ENCODE measurements at regions not wholly inside any gene's neighbourhood (a gene's known extent, or its start where the extent isn't known, plus 50 kb on each side); places are given as distances from the start of the nearest gene placed in this dataset.
A peak's percentile ranks its signal among the peaks of the same experiment; 100 is the strongest.

GRCh38 chr3:106589311-106589942, 720.6 kb upstream of the CBLB start:
- Mint-ChIP-seq H3K4me1 (peaks cover 0 to 8% (median 8%) of the 10 kb centered on the region in 3 donors), H3K27me3 (no peaks in the 10 kb centered on the region), H3K4me3 (no peak overlapping the region), H3K36me3 (no peaks in the 10 kb centered on the region), H3K9me3 (peaks cover 0 to 10% (median 3%) of the 10 kb centered on the region in 3 donors), H3K27ac (no peak overlapping the region)

- H3K36me3 Mint-ChIP-seq: no peaks in the 10 kb centered on the region
- peaks cover 0 to 10% (median 3%) of the 10 kb centered on the region in 3 donors for H3K9me3 Mint-ChIP-seq
- no peaks in the 10 kb centered on the region for H3K27me3 Mint-ChIP-seq
- H3K4me3 Mint-ChIP-seq: no peak overlapping the region
- H3K27ac Mint-ChIP-seq: no peak overlapping the region
- peaks cover 0 to 8% (median 8%) of the 10 kb centered on the region in 3 donors for H3K4me1 Mint-ChIP-seq
Measured at GRCh38 chr3:106590216-106590615, 721.4 kb upstream of the CBLB start.

- H3K9me3 Mint-ChIP-seq: peaks cover 0 to 15% (median 3%) of the 10 kb centered on the region in 3 donors
- no peaks in the 10 kb centered on the region for H3K36me3 Mint-ChIP-seq
- H3K27me3 Mint-ChIP-seq: no peaks in the 10 kb centered on the region
- H3K27ac Mint-ChIP-seq: peak overlapping the region in 1 of 3 donors; percentile 39
- H3K4me1 Mint-ChIP-seq: peaks cover 0 to 8% (median 8%) of the 10 kb centered on the region in 3 donors
- no peak overlapping the region for H3K4me3 Mint-ChIP-seq
Measured at GRCh38 chr3:106593381-106593780, 724.6 kb upstream of the CBLB start.

GRCh38 chr3:106609666-106610301, 741.0 kb upstream of the CBLB start:
- Mint-ChIP-seq H3K27me3 (no peaks in the 10 kb centered on the region), H3K27ac (no peak overlapping the region), H3K9me3 (peaks cover 0 to 13% (median 3%) of the 10 kb centered on the region in 3 donors), H3K4me3 (no peak overlapping the region), H3K36me3 (no peaks in the 10 kb centered on the region), H3K4me1 (peaks cover 0 to 1% (median 0%) of the 10 kb centered on the region in 3 donors)

GRCh38 chr3:106610362-106610959, 741.6 kb upstream of the CBLB start:
- Mint-ChIP-seq H3K4me1 (peaks cover 0 to 1% (median 0%) of the 10 kb centered on the region in 3 donors), H3K9me3 (peaks cover 0 to 13% (median 3%) of the 10 kb centered on the region in 3 donors), H3K36me3 (no peaks in the 10 kb centered on the region), H3K4me3 (peak overlapping the region in 1 of 4 donors; percentile 70), H3K27me3 (no peaks in the 10 kb centered on the region), H3K27ac (no peak overlapping the region)

GRCh38 chr3:106611116-106611515, 742.3 kb upstream of the CBLB start:
- no peaks in the 10 kb centered on the region for H3K27me3 Mint-ChIP-seq
- no peak overlapping the region for H3K27ac Mint-ChIP-seq
- H3K36me3 Mint-ChIP-seq: no peaks in the 10 kb centered on the region
- peaks cover 0 to 4% (median 1%) of the 10 kb centered on the region in 3 donors for H3K4me1 Mint-ChIP-seq
- peaks cover 0 to 13% (median 3%) of the 10 kb centered on the region in 3 donors for H3K9me3 Mint-ChIP-seq
- no peak overlapping the region for H3K4me3 Mint-ChIP-seq

GRCh38 chr3:106611841-106612240, 743.0 kb upstream of the CBLB start:
- Mint-ChIP-seq H3K9me3 (peaks cover 0 to 13% (median 3%) of the 10 kb centered on the region in 3 donors), H3K4me3 (no peak overlapping the region), H3K27ac (no peak overlapping the region), H3K4me1 (peaks cover 0 to 9% (median 7%) of the 10 kb centered on the region in 3 donors), H3K27me3 (no peaks in the 10 kb centered on the region), H3K36me3 (no peaks in the 10 kb centered on the region)

GRCh38 chr3:106616556-106616955, 747.7 kb upstream of the CBLB start:
- Mint-ChIP-seq H3K27me3 (no peaks in the 10 kb centered on the region), H3K4me1 (peaks cover 0 to 11% (median 6%) of the 10 kb centered on the region in 3 donors), H3K36me3 (no peaks in the 10 kb centered on the region), H3K4me3 (no peak overlapping the region), H3K27ac (no peak overlapping the region), H3K9me3 (peaks cover 0 to 14% (median 3%) of the 10 kb centered on the region in 3 donors)

- peaks cover 0 to 11% (median 6%) of the 10 kb centered on the region in 3 donors for H3K4me1 Mint-ChIP-seq
- peaks cover 0 to 17% (median 3%) of the 10 kb centered on the region in 3 donors for H3K9me3 Mint-ChIP-seq
- H3K27ac Mint-ChIP-seq: no peak overlapping the region
- no peak overlapping the region for H3K4me3 Mint-ChIP-seq
- H3K27me3 Mint-ChIP-seq: no peaks in the 10 kb centered on the region
- H3K36me3 Mint-ChIP-seq: no peaks in the 10 kb centered on the region
Measured at GRCh38 chr3:106617276-106617675, 748.5 kb upstream of the CBLB start.

GRCh38 chr3:106620646-106621045, 751.8 kb upstream of the CBLB start:
- Mint-ChIP-seq H3K27me3 (no peaks in the 10 kb centered on the region), H3K27ac (no peak overlapping the region), H3K36me3 (peaks cover 5% of the 10 kb centered on the region), H3K4me3 (no peak overlapping the region), H3K9me3 (peaks cover 2 to 17% (median 7%) of the 10 kb centered on the region in 3 donors), H3K4me1 (peaks cover 0 to 9% (median 6%) of the 10 kb centered on the region in 3 donors)

GRCh38 chr3:106624154-106624553, 753.1 kb upstream of the CCDC54 start:
- Mint-ChIP-seq H3K4me1 (peaks cover 0 to 1% (median under 1%) of the 10 kb centered on the region in 3 donors), H3K9me3 (peaks cover 2 to 17% (median 7%) of the 10 kb centered on the region in 3 donors), H3K36me3 (peaks cover 5% of the 10 kb centered on the region), H3K27me3 (no peaks in the 10 kb centered on the region), H3K4me3 (no peak overlapping the region), H3K27ac (no peak overlapping the region)

- Mint-ChIP-seq H3K36me3 (peaks cover 5% of the 10 kb centered on the region), H3K27ac (no peak overlapping the region), H3K27me3 (no peaks in the 10 kb centered on the region), H3K9me3 (peaks cover 2 to 13% (median 7%) of the 10 kb centered on the region in 3 donors), H3K4me3 (no peak overlapping the region), H3K4me1 (peaks cover 5 to 9% (median 6%) of the 10 kb centered on the region in 3 donors)
Measured at GRCh38 chr3:106628407-106628806, 748.8 kb upstream of the CCDC54 start.

GRCh38 chr3:106629215-106629832, 747.9 kb upstream of the CCDC54 start:
- Mint-ChIP-seq H3K9me3 (peaks cover 2 to 7% (median 2%) of the 10 kb centered on the region in 3 donors), H3K27me3 (no peaks in the 10 kb centered on the region), H3K4me1 (peaks cover 5 to 9% (median 6%) of the 10 kb centered on the region in 3 donors), H3K36me3 (no peaks in the 10 kb centered on the region), H3K27ac (no peak overlapping the region), H3K4me3 (no peak overlapping the region)

- no peak overlapping the region for H3K27ac Mint-ChIP-seq
- H3K27me3 Mint-ChIP-seq: no peaks in the 10 kb centered on the region
- H3K4me1 Mint-ChIP-seq: peaks cover 5 to 9% (median 6%) of the 10 kb centered on the region in 3 donors
- no peaks in the 10 kb centered on the region for H3K9me3 Mint-ChIP-seq
- no peak overlapping the region for H3K4me3 Mint-ChIP-seq
- no peaks in the 10 kb centered on the region for H3K36me3 Mint-ChIP-seq
Measured at GRCh38 chr3:106631373-106632108, 745.7 kb upstream of the CCDC54 start.
